ENCODE measurements at regions not wholly inside any gene's neighbourhood (a gene's known extent, or its start where the extent isn't known, plus 50 kb on each side); places are given as distances from the start of the nearest gene placed in this dataset.
A peak's percentile ranks its signal among the peaks of the same experiment; 100 is the strongest.
"Not testable (repeated sequence)": the region's sequence is repeated elsewhere in the genome, so short reads cannot be mapped to it uniquely, and the experiment has no call there.

GRCh38 chr7:53238021-53238605 is 202.7 kb downstream of the POM121L12 start:
- H3K27me3 ChIP-seq (ENCODE audit: control insufficient read depth in 3 of 3, insufficient read depth in 3 of 3, low read length in 2 of 3) = no peaks in the 10 kb centered on the region
- H3K9me3 ChIP-seq (ENCODE audit: control insufficient read depth in 4 of 4, insufficient read depth in 3 of 4, low read length in 3 of 4) = no peaks in the 10 kb centered on the region
- peak overlapping the region in 1 of 2 donors; percentile 91 for H3K27ac ChIP-seq (ENCODE audit: low read depth in 1 of 2, low read length in 1 of 2)
- no peak overlapping the region for H3K9ac ChIP-seq (ENCODE audit: insufficient read depth in 1 of 2, low read length in 2 of 2)
- no peaks in the 10 kb centered on the region for H3K4me1 ChIP-seq (ENCODE audit: control insufficient read depth in 5 of 5, insufficient read depth in 5 of 5, low read length in 5 of 5)
- H3K36me3 ChIP-seq (ENCODE audit: control insufficient read depth in 4 of 4, insufficient read depth in 4 of 4, low read length in 4 of 4) = no peaks in the 10 kb centered on the region
- 81 to 86% methylated on average over 6 of the region's 6 CpGs for WGBS, 2 donors
- ATAC-seq (ENCODE audit: insufficient read depth, low FRiP score) = no peak
- DNase-seq = no peak
- H3K4me3 ChIP-seq = no peak overlapping the region
- no peak for TF ChIP-seq CTCF (IDR thresholded peaks at IDR 0.05; ENCODE audit: control extremely low read depth, extremely low read depth)

- not testable (repeated sequence) for H3K27me3 ChIP-seq (ENCODE audit: control insufficient read depth in 3 of 3, insufficient read depth in 3 of 3, low read length in 2 of 3); ATAC-seq (ENCODE audit: insufficient read depth, low FRiP score); H3K36me3 ChIP-seq (ENCODE audit: control insufficient read depth in 4 of 4, insufficient read depth in 4 of 4, low read length in 4 of 4); H3K4me3 ChIP-seq; H3K9ac ChIP-seq (ENCODE audit: insufficient read depth in 1 of 2, low read length in 2 of 2); DNase-seq; H3K4me1 ChIP-seq (ENCODE audit: control insufficient read depth in 5 of 5, insufficient read depth in 5 of 5, low read length in 5 of 5); H3K9me3 ChIP-seq (ENCODE audit: control insufficient read depth in 4 of 4, insufficient read depth in 3 of 4, low read length in 3 of 4)
- 71 to 75% methylated on average over 7 of the region's 7 CpGs for WGBS, 2 donors
- H3K27ac ChIP-seq (ENCODE audit: low read depth in 1 of 2, low read length in 1 of 2) = peak overlapping the region in 1 of 2 donors; percentile 66
Observed at GRCh38 chr7:53239151-53239550, 203.7 kb downstream of the POM121L12 start.

GRCh38 chr7:53245721-53246120 is 210.3 kb downstream of the POM121L12 start:
- Histone ChIP-seq H3K9ac (ENCODE audit: insufficient read depth in 1 of 2, low read length in 2 of 2) (no peak overlapping the region), H3K4me1 (ENCODE audit: control insufficient read depth in 5 of 5, insufficient read depth in 5 of 5, low read length in 5 of 5) (no peaks in the 10 kb centered on the region), H3K9me3 (ENCODE audit: control insufficient read depth in 4 of 4, insufficient read depth in 3 of 4, low read length in 3 of 4) (peaks cover 0 to 2% (median under 1%) of the 10 kb centered on the region in 4 donors), H3K27me3 (ENCODE audit: control insufficient read depth in 3 of 3, insufficient read depth in 3 of 3, low read length in 2 of 3) (no peaks in the 10 kb centered on the region), H3K36me3 (ENCODE audit: control insufficient read depth in 4 of 4, insufficient read depth in 4 of 4, low read length in 4 of 4) (no peaks in the 10 kb centered on the region), H3K27ac (ENCODE audit: low read depth in 1 of 2, low read length in 1 of 2) (no peak overlapping the region), H3K4me3 (no peak overlapping the region)
- no peak for TF ChIP-seq CTCF (IDR thresholded peaks at IDR 0.05; ENCODE audit: control extremely low read depth, extremely low read depth)
- WGBS, 2 donors = 71 to 77% methylated on average over 4 of the region's 4 CpGs
- DNase-seq (no peak), ATAC-seq (ENCODE audit: insufficient read depth, low FRiP score) (no peak)

GRCh38 chr7:53246957-53247356 is 211.5 kb downstream of the POM121L12 start:
- Histone ChIP-seq H3K9me3 (ENCODE audit: control insufficient read depth in 4 of 4, insufficient read depth in 3 of 4, low read length in 3 of 4) (peaks cover 0 to 2% (median under 1%) of the 10 kb centered on the region in 4 donors), H3K27ac (ENCODE audit: low read depth in 1 of 2, low read length in 1 of 2) (no peak overlapping the region), H3K27me3 (ENCODE audit: control insufficient read depth in 3 of 3, insufficient read depth in 3 of 3, low read length in 2 of 3) (no peaks in the 10 kb centered on the region), H3K9ac (ENCODE audit: insufficient read depth in 1 of 2, low read length in 2 of 2) (no peak overlapping the region), H3K4me3 (no peak overlapping the region), H3K4me1 (ENCODE audit: control insufficient read depth in 5 of 5, insufficient read depth in 5 of 5, low read length in 5 of 5) (no peaks in the 10 kb centered on the region), H3K36me3 (ENCODE audit: control insufficient read depth in 4 of 4, insufficient read depth in 4 of 4, low read length in 4 of 4) (no peaks in the 10 kb centered on the region)
- ATAC-seq (ENCODE audit: insufficient read depth, low FRiP score) = no peak
- DNase-seq = no peak
- WGBS, 2 donors = 49 to 66% methylated on average over 1 of the region's 1 CpG
- TF ChIP-seq CTCF (IDR thresholded peaks at IDR 0.05; ENCODE audit: control extremely low read depth, extremely low read depth) = no peak

All from lung (tissue), 11 donors.